WTC11 (cell line): ENCODE measurements at regions not wholly inside any gene's neighbourhood (a gene's known extent, or its start where the extent isn't known, plus 50 kb on each side); places are given as distances from the start of the nearest gene placed in this dataset.
A peak's percentile ranks its signal among the peaks of the same experiment; 100 is the strongest.

Experiments
- ATAC-seq: fragments of 200-7000 bp; cut with Tn5 transposase; 2 replicates; pipeline ENCODE4 v1.10.0; 2021; ENCODE audit warnings: mild to moderate bottlenecking, moderate library complexity
- CTCF ChIA-PET: fragments of 300-600 bp; sonication (Branson Sonifier 250); formaldehyde crosslinking; loops from one replicate; lab custom pipeline; 2021; ENCODE audit warnings: antibody characterized with exemption; lab: Charles Lee
- POLR2A ChIA-PET: fragments of 350-600 bp; sonication (Branson Sonifier 250); formaldehyde crosslinking; loops from one replicate; lab custom pipeline; 2021; ENCODE audit warnings: antibody characterized with exemption; lab: Charles Lee
- DNase-seq: peaks from one replicate; pipeline ENCODE4 v3.0.0; 2021; ENCODE audit warnings: low spot score
- H3K27ac Mint-ChIP-seq: 2 replicates; pipeline ENCODE4 v1.8.0; 2021; ENCODE audit warnings: mixed read lengths
- H3K27me3 Mint-ChIP-seq: 2 replicates; pipeline ENCODE4 v1.8.0; 2021; ENCODE audit warnings: low read depth, mild to moderate bottlenecking, moderate library complexity, mixed read lengths
- H3K36me3 Mint-ChIP-seq: 2 replicates; pipeline ENCODE4 v1.8.0; 2021; ENCODE audit warnings: mixed read lengths
- H3K4me1 Mint-ChIP-seq: 2 replicates; pipeline ENCODE4 v1.8.0; 2022; ENCODE audit warnings: mixed read lengths
- H3K4me3 Mint-ChIP-seq: 2 replicates; pipeline ENCODE4 v1.8.0; 2021; ENCODE audit warnings: mild to moderate bottlenecking, moderate library complexity, mixed read lengths
- H3K9me3 Mint-ChIP-seq: 2 replicates; pipeline ENCODE4 v1.8.0; 2021; ENCODE audit warnings: mixed read lengths
- ATF1 ChIP-seq: sonication (generic); formaldehyde crosslinking; IDR thresholded peaks from 2 replicates; pipeline ENCODE4 v1.8.1; 2023; ENCODE audit warnings: mild to moderate bottlenecking, moderate library complexity, missing genetic modification reagents
- CREM ChIP-seq: sonication (generic); formaldehyde crosslinking; IDR thresholded peaks from 2 replicates; pipeline ENCODE4 v1.8.1; 2022; ENCODE audit warnings: mild to moderate bottlenecking, missing genetic modification reagents, moderate library complexity
- ELF4 ChIP-seq: sonication (generic); formaldehyde crosslinking; IDR thresholded peaks from 2 replicates; pipeline ENCODE4 v1.8.1; 2022; ENCODE audit warnings: low read depth, mild to moderate bottlenecking, moderate library complexity, missing genetic modification reagents
- ESRRA ChIP-seq: sonication (generic); formaldehyde crosslinking; IDR thresholded peaks from 2 replicates; pipeline ENCODE4 v1.8.1; 2022; ENCODE audit warnings: mild to moderate bottlenecking, missing genetic modification reagents, borderline replicate concordance
- FOXP1 ChIP-seq: sonication (generic); formaldehyde crosslinking; IDR thresholded peaks from 2 replicates; pipeline ENCODE4 v1.8.0; 2022; ENCODE audit warnings: missing genetic modification reagents, mild to moderate bottlenecking, moderate library complexity, borderline replicate concordance
- NFATC4 ChIP-seq: fragments of 250-450 bp; sonication (Bioruptor Pico); IDR thresholded peaks from 2 replicates; pipeline ENCODE4 v1.9.0; 2021; ENCODE audit warnings: mild to moderate bottlenecking
- NFE2L1 ChIP-seq: sonication (generic); formaldehyde crosslinking; IDR thresholded peaks from 2 replicates; pipeline ENCODE4 v1.8.1; 2023; ENCODE audit warnings: missing genetic modification reagents
- ZBTB21 ChIP-seq: sonication (generic); formaldehyde crosslinking; IDR thresholded peaks from 2 replicates; pipeline ENCODE4 v1.8.1; 2023; ENCODE audit warnings: mild to moderate bottlenecking, missing genetic modification reagents, borderline replicate concordance
- ZNF317 ChIP-seq: sonication (generic); formaldehyde crosslinking; IDR thresholded peaks from 2 replicates; pipeline ENCODE4 v1.8.1; 2023; ENCODE audit warnings: low read depth, mild to moderate bottlenecking, moderate library complexity, missing genetic modification reagents, borderline replicate concordance
- TF ChIP-seq, protein P1 (sequence below): fragments of 250-450 bp; sonication (Bioruptor Pico); conservative IDR thresholded peaks from 2 replicates; pipeline ENCODE4 v1.9.0; 2021; ENCODE audit warnings: mild to moderate bottlenecking
- TF ChIP-seq, protein P2 (sequence below): fragments of 250-450 bp; sonication (Bioruptor Pico); IDR thresholded peaks from 2 replicates; pipeline ENCODE4 v1.8.0; 2021; ENCODE audit warnings: mild to moderate bottlenecking
- TF ChIP-seq, protein P3 (sequence below): sonication (generic); formaldehyde crosslinking; IDR thresholded peaks from 2 replicates; pipeline ENCODE4 v1.8.0; 2023; ENCODE audit warnings: missing genetic modification reagents, mild to moderate bottlenecking, borderline replicate concordance
- TF ChIP-seq, protein P4 (sequence below): sonication (generic); formaldehyde crosslinking; IDR thresholded peaks from 2 replicates; pipeline ENCODE4 v1.8.0; 2022; ENCODE audit warnings: mild to moderate bottlenecking, missing genetic modification reagents
- TF ChIP-seq, protein P5 (sequence below): sonication (generic); formaldehyde crosslinking; IDR thresholded peaks from 2 replicates; pipeline ENCODE4 v1.8.1; 2023; ENCODE audit warnings: mild to moderate bottlenecking, missing genetic modification reagents
- TF ChIP-seq, protein P6 (sequence below): sonication (generic); formaldehyde crosslinking; IDR thresholded peaks from 2 replicates; pipeline ENCODE4 v1.8.0; 2022; ENCODE audit warnings: missing genetic modification reagents

DNA sequence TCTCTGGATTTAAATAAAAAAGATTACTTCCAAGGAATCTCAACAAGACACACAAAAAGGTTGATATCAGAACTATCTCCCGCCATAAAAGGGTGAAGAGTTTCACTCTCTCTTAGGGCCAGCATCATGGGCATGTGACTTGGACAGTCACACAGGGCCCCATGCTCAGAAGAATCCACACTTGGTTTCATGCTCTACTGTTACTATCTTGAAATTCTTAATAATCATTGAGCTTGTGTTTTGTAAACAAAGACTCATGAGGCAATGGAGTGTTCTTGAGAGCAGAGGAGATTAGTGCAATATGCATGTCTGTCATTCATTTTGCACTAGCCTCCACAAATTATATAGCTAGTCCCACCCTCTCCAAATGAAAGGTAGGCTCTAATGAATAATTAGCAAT is 58.4 kb downstream of the HMHB1 start:
- Mint-ChIP-seq H3K4me3 (no peak overlapping the region), H3K9me3 (peaks cover 3% of the 10 kb centered on the region; the same call in 1 of the 2 replicates), H3K36me3 (no peaks in the 10 kb centered on the region), H3K27ac (0 out of 2 replicates have a peak overlapping the region, but pooled peaks have one; percentile 19), H3K27me3 (no peaks in the 10 kb centered on the region), H3K4me1 (peaks cover 60% of the 10 kb centered on the region)
- no peak for TF ChIP-seq ZNF317 (CRISPR knock-in tag)
- TF ChIP-seq, protein P1, sequence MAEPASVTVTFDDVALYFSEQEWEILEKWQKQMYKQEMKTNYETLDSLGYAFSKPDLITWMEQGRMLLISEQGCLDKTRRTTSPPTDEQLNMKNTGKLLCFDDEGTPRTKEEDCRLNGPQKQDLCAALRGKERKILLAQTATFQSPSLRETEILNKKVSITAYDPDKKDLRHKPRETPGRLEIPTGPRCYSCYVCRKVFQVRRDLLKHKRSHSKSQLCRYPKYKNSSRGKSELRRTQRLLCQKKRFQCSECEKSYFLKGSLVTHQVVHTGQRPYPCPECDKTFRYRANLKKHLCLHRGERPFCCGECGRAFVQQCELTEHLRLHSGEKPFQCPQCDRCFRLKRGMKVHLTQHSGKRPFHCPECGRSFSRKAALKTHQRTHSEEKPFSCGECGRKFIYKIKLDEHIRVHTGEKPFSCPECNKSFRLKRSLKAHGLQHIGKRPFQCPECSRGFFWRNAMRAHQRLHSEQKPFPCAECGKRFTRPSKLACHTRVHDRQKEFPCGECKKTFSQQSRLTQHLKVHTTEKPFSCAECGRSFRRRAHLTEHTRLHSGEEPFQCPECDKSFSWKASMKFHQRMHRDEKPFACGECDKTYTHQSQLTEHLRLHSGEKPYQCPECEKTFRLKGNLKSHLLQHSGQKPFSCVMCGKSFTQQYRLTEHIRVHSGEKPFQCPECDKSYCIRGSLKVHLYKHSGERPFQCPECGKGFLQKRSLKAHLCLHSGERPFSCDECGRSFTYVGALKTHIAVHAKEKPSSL (CRISPR knock-in tag) = no peak
- TF ChIP-seq ZBTB21 (CRISPR knock-in tag) = no peak
- TF ChIP-seq FOXP1 (CRISPR knock-in tag) = no peak
- TF ChIP-seq ELF4 (CRISPR knock-in tag) = no peak
- no peak for TF ChIP-seq NFE2L1 (CRISPR knock-in tag)
- TF ChIP-seq ESRRA (CRISPR knock-in tag) = no peak
- TF ChIP-seq, protein P2, sequence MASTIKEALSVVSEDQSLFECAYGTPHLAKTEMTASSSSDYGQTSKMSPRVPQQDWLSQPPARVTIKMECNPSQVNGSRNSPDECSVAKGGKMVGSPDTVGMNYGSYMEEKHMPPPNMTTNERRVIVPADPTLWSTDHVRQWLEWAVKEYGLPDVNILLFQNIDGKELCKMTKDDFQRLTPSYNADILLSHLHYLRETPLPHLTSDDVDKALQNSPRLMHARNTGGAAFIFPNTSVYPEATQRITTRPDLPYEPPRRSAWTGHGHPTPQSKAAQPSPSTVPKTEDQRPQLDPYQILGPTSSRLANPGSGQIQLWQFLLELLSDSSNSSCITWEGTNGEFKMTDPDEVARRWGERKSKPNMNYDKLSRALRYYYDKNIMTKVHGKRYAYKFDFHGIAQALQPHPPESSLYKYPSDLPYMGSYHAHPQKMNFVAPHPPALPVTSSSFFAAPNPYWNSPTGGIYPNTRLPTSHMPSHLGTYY = no peak
- TF ChIP-seq ATF1 (CRISPR knock-in tag) = no peak
- TF ChIP-seq NFATC4 (CRISPR knock-in tag) = no peak
- TF ChIP-seq, protein P3, sequence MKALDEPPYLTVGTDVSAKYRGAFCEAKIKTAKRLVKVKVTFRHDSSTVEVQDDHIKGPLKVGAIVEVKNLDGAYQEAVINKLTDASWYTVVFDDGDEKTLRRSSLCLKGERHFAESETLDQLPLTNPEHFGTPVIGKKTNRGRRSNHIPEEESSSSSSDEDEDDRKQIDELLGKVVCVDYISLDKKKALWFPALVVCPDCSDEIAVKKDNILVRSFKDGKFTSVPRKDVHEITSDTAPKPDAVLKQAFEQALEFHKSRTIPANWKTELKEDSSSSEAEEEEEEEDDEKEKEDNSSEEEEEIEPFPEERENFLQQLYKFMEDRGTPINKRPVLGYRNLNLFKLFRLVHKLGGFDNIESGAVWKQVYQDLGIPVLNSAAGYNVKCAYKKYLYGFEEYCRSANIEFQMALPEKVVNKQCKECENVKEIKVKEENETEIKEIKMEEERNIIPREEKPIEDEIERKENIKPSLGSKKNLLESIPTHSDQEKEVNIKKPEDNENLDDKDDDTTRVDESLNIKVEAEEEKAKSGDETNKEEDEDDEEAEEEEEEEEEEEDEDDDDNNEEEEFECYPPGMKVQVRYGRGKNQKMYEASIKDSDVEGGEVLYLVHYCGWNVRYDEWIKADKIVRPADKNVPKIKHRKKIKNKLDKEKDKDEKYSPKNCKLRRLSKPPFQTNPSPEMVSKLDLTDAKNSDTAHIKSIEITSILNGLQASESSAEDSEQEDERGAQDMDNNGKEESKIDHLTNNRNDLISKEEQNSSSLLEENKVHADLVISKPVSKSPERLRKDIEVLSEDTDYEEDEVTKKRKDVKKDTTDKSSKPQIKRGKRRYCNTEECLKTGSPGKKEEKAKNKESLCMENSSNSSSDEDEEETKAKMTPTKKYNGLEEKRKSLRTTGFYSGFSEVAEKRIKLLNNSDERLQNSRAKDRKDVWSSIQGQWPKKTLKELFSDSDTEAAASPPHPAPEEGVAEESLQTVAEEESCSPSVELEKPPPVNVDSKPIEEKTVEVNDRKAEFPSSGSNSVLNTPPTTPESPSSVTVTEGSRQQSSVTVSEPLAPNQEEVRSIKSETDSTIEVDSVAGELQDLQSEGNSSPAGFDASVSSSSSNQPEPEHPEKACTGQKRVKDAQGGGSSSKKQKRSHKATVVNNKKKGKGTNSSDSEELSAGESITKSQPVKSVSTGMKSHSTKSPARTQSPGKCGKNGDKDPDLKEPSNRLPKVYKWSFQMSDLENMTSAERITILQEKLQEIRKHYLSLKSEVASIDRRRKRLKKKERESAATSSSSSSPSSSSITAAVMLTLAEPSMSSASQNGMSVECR (CRISPR knock-in tag) = no peak
- TF ChIP-seq, protein P4, sequence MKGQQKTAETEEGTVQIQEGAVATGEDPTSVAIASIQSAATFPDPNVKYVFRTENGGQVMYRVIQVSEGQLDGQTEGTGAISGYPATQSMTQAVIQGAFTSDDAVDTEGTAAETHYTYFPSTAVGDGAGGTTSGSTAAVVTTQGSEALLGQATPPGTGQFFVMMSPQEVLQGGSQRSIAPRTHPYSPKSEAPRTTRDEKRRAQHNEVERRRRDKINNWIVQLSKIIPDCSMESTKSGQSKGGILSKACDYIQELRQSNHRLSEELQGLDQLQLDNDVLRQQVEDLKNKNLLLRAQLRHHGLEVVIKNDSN (CRISPR knock-in tag) = no peak
- TF ChIP-seq, protein P5, sequence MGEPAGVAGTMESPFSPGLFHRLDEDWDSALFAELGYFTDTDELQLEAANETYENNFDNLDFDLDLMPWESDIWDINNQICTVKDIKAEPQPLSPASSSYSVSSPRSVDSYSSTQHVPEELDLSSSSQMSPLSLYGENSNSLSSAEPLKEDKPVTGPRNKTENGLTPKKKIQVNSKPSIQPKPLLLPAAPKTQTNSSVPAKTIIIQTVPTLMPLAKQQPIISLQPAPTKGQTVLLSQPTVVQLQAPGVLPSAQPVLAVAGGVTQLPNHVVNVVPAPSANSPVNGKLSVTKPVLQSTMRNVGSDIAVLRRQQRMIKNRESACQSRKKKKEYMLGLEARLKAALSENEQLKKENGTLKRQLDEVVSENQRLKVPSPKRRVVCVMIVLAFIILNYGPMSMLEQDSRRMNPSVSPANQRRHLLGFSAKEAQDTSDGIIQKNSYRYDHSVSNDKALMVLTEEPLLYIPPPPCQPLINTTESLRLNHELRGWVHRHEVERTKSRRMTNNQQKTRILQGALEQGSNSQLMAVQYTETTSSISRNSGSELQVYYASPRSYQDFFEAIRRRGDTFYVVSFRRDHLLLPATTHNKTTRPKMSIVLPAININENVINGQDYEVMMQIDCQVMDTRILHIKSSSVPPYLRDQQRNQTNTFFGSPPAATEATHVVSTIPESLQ = no peak
- TF ChIP-seq CREM = no peak
- TF ChIP-seq, protein P6, sequence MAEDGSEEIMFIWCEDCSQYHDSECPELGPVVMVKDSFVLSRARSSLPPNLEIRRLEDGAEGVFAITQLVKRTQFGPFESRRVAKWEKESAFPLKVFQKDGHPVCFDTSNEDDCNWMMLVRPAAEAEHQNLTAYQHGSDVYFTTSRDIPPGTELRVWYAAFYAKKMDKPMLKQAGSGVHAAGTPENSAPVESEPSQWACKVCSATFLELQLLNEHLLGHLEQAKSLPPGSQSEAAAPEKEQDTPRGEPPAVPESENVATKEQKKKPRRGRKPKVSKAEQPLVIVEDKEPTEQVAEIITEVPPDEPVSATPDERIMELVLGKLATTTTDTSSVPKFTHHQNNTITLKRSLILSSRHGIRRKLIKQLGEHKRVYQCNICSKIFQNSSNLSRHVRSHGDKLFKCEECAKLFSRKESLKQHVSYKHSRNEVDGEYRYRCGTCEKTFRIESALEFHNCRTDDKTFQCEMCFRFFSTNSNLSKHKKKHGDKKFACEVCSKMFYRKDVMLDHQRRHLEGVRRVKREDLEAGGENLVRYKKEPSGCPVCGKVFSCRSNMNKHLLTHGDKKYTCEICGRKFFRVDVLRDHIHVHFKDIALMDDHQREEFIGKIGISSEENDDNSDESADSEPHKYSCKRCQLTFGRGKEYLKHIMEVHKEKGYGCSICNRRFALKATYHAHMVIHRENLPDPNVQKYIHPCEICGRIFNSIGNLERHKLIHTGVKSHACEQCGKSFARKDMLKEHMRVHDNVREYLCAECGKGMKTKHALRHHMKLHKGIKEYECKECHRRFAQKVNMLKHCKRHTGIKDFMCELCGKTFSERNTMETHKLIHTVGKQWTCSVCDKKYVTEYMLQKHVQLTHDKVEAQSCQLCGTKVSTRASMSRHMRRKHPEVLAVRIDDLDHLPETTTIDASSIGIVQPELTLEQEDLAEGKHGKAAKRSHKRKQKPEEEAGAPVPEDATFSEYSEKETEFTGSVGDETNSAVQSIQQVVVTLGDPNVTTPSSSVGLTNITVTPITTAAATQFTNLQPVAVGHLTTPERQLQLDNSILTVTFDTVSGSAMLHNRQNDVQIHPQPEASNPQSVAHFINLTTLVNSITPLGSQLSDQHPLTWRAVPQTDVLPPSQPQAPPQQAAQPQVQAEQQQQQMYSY (CRISPR knock-in tag) = no peak
- CTCF ChIA-PET = no interaction called here
- no peak for DNase-seq
- POLR2A ChIA-PET = no interaction called here
- no peak for ATAC-seq
